ENCODE measurements at regions not wholly inside any gene's neighbourhood (a gene's known extent, or its start where the extent isn't known, plus 50 kb on each side); places are given as distances from the start of the nearest gene placed in this dataset.
"Not testable (repeated sequence)": the region's sequence is repeated elsewhere in the genome, so short reads cannot be mapped to it uniquely, and the experiment has no call there.

DNA sequence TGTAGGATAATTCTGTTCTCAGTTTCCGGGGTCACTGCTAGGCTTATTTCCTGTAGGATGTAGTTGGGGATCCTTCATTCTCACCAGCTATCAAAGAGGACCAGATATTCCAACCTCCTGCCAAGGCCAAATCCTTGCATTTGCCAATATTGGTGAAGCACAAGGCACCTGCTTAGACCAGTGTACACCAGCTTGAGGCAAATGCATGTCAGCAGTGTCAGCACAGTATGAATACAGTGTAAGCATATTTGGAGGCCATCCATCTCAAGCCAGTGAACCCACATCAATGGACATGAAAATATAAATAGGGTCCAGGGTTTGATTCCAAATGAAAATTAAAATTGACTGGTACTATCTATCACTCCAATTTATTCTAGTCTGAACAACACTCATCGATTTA lies 88.0 kb upstream of the MAPRE2 start:
- Histone ChIP-seq H3K4me1 (peaks cover 10% of the 10 kb centered on the region), H3K4me3 (no peak overlapping the region), H3K27me3 (ENCODE audit: low read depth) (no peaks in the 10 kb centered on the region), H3K9me3 (replicated peaks) (no peaks in the 10 kb centered on the region), H3K27ac (replicated peaks) (no peak overlapping the region), H3K36me3 (no peaks in the 10 kb centered on the region)
- DNase-seq = no peak
- intact Hi-C loops (cut with micrococcal nuclease) = no loop called here
- TF ChIP-seq, protein P1, sequence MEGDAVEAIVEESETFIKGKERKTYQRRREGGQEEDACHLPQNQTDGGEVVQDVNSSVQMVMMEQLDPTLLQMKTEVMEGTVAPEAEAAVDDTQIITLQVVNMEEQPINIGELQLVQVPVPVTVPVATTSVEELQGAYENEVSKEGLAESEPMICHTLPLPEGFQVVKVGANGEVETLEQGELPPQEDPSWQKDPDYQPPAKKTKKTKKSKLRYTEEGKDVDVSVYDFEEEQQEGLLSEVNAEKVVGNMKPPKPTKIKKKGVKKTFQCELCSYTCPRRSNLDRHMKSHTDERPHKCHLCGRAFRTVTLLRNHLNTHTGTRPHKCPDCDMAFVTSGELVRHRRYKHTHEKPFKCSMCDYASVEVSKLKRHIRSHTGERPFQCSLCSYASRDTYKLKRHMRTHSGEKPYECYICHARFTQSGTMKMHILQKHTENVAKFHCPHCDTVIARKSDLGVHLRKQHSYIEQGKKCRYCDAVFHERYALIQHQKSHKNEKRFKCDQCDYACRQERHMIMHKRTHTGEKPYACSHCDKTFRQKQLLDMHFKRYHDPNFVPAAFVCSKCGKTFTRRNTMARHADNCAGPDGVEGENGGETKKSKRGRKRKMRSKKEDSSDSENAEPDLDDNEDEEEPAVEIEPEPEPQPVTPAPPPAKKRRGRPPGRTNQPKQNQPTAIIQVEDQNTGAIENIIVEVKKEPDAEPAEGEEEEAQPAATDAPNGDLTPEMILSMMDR (IDR thresholded peaks at IDR 0.05; ENCODE audit: borderline replicate concordance) = no peak

GRCh38 chr18:34955494-34955893 lies 85.7 kb upstream of the MAPRE2 start:
- H3K27me3 ChIP-seq (ENCODE audit: low read depth); DNase-seq; H3K27ac ChIP-seq (replicated peaks); H3K4me1 ChIP-seq; H3K36me3 ChIP-seq; H3K4me3 ChIP-seq; H3K9me3 ChIP-seq (replicated peaks); intact Hi-C loops (cut with micrococcal nuclease): not testable (repeated sequence)

DNA sequence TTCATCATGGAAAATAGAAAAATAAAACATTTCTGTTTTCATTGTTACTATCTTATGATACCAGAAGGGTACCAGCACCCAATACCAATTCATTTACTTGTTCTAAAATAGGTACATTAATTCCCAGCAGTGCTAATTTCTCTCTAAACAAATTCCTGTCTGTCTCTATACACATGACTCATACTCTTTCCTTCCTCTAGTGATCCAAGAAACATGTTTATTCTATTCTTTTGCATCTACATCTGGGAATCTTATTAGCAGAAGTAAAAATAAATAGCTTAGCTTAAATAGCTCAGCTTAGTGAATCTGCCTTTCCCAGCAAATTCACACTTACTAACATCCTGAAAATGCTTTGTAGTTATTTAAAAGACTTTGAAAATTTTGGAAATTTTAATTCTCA lies 84.5 kb upstream of the MAPRE2 start:
- H3K4me1 ChIP-seq = peaks cover 10% of the 10 kb centered on the region
- intact Hi-C loops (cut with micrococcal nuclease) = no loop called here
- no peak for DNase-seq
- H3K27ac ChIP-seq (replicated peaks) = peak overlapping the region; percentile 74
- no peaks in the 10 kb centered on the region for H3K36me3 ChIP-seq
- H3K27me3 ChIP-seq (ENCODE audit: low read depth) = no peaks in the 10 kb centered on the region
- no peaks in the 10 kb centered on the region for H3K9me3 ChIP-seq (replicated peaks)
- no peak overlapping the region for H3K4me3 ChIP-seq
- TF ChIP-seq, protein P1 (IDR thresholded peaks at IDR 0.05; ENCODE audit: borderline replicate concordance) = no peak

- Histone ChIP-seq H3K4me3 (no peak overlapping the region), H3K27ac (replicated peaks) (peak overlapping the region; percentile 74), H3K36me3 (no peaks in the 10 kb centered on the region), H3K4me1 (peaks cover 10% of the 10 kb centered on the region), H3K9me3 (replicated peaks) (no peaks in the 10 kb centered on the region), H3K27me3 (ENCODE audit: low read depth) (no peaks in the 10 kb centered on the region)
- TF ChIP-seq, protein P1 (IDR thresholded peaks at IDR 0.05; ENCODE audit: borderline replicate concordance) = no peak
- intact Hi-C loops (cut with micrococcal nuclease) = no loop called here
- DNase-seq = no peak
Measured at GRCh38 chr18:34957119-34957863, 83.9 kb upstream of the MAPRE2 start.

GRCh38 chr18:34957864-34958259 lies 83.4 kb upstream of the MAPRE2 start:
- H3K27ac ChIP-seq (replicated peaks) = peak overlapping the region; percentile 74
- H3K4me3 ChIP-seq = no peak overlapping the region
- H3K27me3 ChIP-seq (ENCODE audit: low read depth) = no peaks in the 10 kb centered on the region
- intact Hi-C loops (cut with micrococcal nuclease) = no loop called here
- TF ChIP-seq, protein P1 (IDR thresholded peaks at IDR 0.05; ENCODE audit: borderline replicate concordance) = no peak
- H3K9me3 ChIP-seq (replicated peaks) = no peaks in the 10 kb centered on the region
- DNase-seq = no peak
- H3K36me3 ChIP-seq = no peaks in the 10 kb centered on the region
- H3K4me1 ChIP-seq = peaks cover 10% of the 10 kb centered on the region

DNA sequence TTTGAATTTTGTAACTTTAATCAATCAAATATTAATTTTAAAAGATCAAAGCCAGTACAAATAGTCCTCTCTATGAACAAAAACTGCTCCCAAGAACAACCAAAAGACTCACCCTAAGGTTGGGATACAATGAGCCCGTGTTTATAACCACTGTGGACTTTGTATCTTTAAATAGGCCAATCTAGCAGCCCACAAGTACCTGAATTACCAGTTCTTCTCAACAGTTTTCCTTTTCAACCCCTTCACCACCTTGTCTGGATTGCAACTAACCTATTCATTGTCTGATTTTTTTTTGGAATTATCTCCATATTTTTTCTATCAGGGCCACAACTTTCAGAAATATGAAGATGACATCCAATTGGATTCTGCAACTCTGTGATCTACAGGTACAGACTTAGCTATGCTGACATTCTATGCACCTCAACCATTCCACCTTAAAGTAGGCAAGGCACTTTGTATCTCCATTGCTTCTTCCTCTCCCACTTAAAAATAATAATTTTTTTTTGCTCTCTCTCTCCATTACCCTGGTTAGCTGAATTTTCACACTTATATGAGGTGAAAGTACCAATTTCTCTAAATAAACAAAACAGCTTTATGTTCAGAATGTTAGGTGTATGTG lies 81.9 kb upstream of the MAPRE2 start:
- intact Hi-C loops (cut with micrococcal nuclease) = no loop called here
- Histone ChIP-seq H3K9me3 (replicated peaks) (no peaks in the 10 kb centered on the region), H3K27me3 (ENCODE audit: low read depth) (no peaks in the 10 kb centered on the region), H3K27ac (replicated peaks) (no peak overlapping the region), H3K4me3 (no peak overlapping the region), H3K36me3 (no peaks in the 10 kb centered on the region), H3K4me1 (peaks cover 10% of the 10 kb centered on the region)
- no peak for DNase-seq
- TF ChIP-seq, protein P1 (IDR thresholded peaks at IDR 0.05; ENCODE audit: borderline replicate concordance) = no peak
